ENCODE measurements at regions not wholly inside any gene's neighbourhood (a gene's known extent, or its start where the extent isn't known, plus 50 kb on each side); places are given as distances from the start of the nearest gene placed in this dataset.
"Not testable (repeated sequence)": the region's sequence is repeated elsewhere in the genome, so short reads cannot be mapped to it uniquely, and the experiment has no call there.

- not testable (repeated sequence) for H2BK5ac ChIP-seq (ENCODE audit: low read depth, low read length, poor library complexity)
These were observed 170.3 kb upstream of the FAM174A start for GRCh38 chr5:100364757-100365478.

GRCh38 chr5:100364343-100364742 is 170.8 kb upstream of the FAM174A start:
- H2BK12ac ChIP-seq (ENCODE audit: low read length): not testable (repeated sequence)

More at GRCh38 chr5:100364757-100365478, 170.3 kb upstream of the FAM174A start:
- not testable (repeated sequence) for H4K8ac ChIP-seq (ENCODE audit: low read depth, low read length); H2AK5ac ChIP-seq (ENCODE audit: low read length); DNase-seq; H3K36me3 ChIP-seq (ENCODE audit: control insufficient read depth in 1 of 2, insufficient read depth in 2 of 2, low read length in 2 of 2); H3K4me1 ChIP-seq (ENCODE audit: control insufficient read depth in 1 of 2, insufficient read depth in 2 of 2, low read length in 2 of 2); H3K18ac ChIP-seq (ENCODE audit: low read length); H3K27me3 ChIP-seq (ENCODE audit: insufficient read depth, low read length); H3K79me2 ChIP-seq (ENCODE audit: control insufficient read depth, insufficient read depth, low read length, poor library complexity); H3K9ac ChIP-seq (ENCODE audit: low read length); H3K23ac ChIP-seq (ENCODE audit: low read length); H3K9me3 ChIP-seq (ENCODE audit: insufficient read depth, low read depth, low read length); H3K14ac ChIP-seq (ENCODE audit: low read length); H3K4ac ChIP-seq (ENCODE audit: low read depth, low read length); H3K79me1 ChIP-seq (ENCODE audit: low read length); H4K12ac ChIP-seq (ENCODE audit: low read depth, low read length); H3K4me3 ChIP-seq (ENCODE audit: low read depth, low read length); H4K91ac ChIP-seq (ENCODE audit: low read depth, low read length); H2BK120ac ChIP-seq (ENCODE audit: insufficient read depth, low read length, poor library complexity); H3K4me2 ChIP-seq (ENCODE audit: low read length); H2BK12ac ChIP-seq (ENCODE audit: low read length); H3K27ac ChIP-seq (ENCODE audit: low read depth, low read length); H2AFZ ChIP-seq (ENCODE audit: insufficient read depth, low read length, poor library complexity)
- WGBS (ENCODE audit: extremely low coverage, insufficient coverage, insufficient read length): no CpG with 5 or more reads among the region's 5 CpGs

DNA sequence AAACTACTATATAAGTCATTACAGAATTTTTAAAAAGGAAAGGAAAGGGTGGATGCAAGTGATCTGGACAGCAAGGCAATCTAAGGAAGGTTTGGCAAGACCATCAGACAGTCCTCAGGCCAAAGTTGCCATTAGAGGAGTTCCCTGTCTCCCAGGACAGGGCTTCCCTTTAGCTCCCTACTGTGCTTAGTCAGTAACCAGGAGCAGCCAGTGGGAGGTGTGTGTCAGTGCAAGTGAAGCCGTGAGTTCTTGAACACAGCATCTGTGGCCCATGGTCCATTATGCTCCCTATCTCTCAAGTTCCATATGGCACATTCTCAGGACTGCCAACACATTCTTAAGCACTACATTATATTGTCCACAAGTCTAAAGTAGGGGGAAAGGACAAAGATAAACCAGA is 175.2 kb upstream of the FAM174A start:
- not testable (repeated sequence) for H3K4me2 ChIP-seq (ENCODE audit: low read length); H4K91ac ChIP-seq (ENCODE audit: low read depth, low read length); H3K79me2 ChIP-seq (ENCODE audit: control insufficient read depth, insufficient read depth, low read length, poor library complexity); DNase-seq; H3K4me3 ChIP-seq (ENCODE audit: low read depth, low read length); H2BK12ac ChIP-seq (ENCODE audit: low read length); H3K9me3 ChIP-seq (ENCODE audit: insufficient read depth, low read depth, low read length); H2AFZ ChIP-seq (ENCODE audit: insufficient read depth, low read length, poor library complexity); H3K4me1 ChIP-seq (ENCODE audit: control insufficient read depth in 1 of 2, insufficient read depth in 2 of 2, low read length in 2 of 2); H2BK120ac ChIP-seq (ENCODE audit: insufficient read depth, low read length, poor library complexity); H4K12ac ChIP-seq (ENCODE audit: low read depth, low read length); H3K27ac ChIP-seq (ENCODE audit: low read depth, low read length); H2AK5ac ChIP-seq (ENCODE audit: low read length); H3K27me3 ChIP-seq (ENCODE audit: insufficient read depth, low read length); H3K36me3 ChIP-seq (ENCODE audit: control insufficient read depth in 1 of 2, insufficient read depth in 2 of 2, low read length in 2 of 2); H3K23ac ChIP-seq (ENCODE audit: low read length); H2BK5ac ChIP-seq (ENCODE audit: low read depth, low read length, poor library complexity); H3K14ac ChIP-seq (ENCODE audit: low read length); H3K18ac ChIP-seq (ENCODE audit: low read length); H4K8ac ChIP-seq (ENCODE audit: low read depth, low read length); H3K9ac ChIP-seq (ENCODE audit: low read length); H3K4ac ChIP-seq (ENCODE audit: low read depth, low read length); H3K79me1 ChIP-seq (ENCODE audit: low read length)
- WGBS (ENCODE audit: extremely low coverage, insufficient coverage, insufficient read length): no CpG with 5 or more reads among the region's 1 CpG

More at GRCh38 chr5:100364343-100364742, 170.8 kb upstream of the FAM174A start:
- not testable (repeated sequence) for H3K79me1 ChIP-seq (ENCODE audit: low read length); H3K9ac ChIP-seq (ENCODE audit: low read length); H4K12ac ChIP-seq (ENCODE audit: low read depth, low read length); DNase-seq; H3K4me3 ChIP-seq (ENCODE audit: low read depth, low read length); H4K8ac ChIP-seq (ENCODE audit: low read depth, low read length); H2BK120ac ChIP-seq (ENCODE audit: insufficient read depth, low read length, poor library complexity); H2BK5ac ChIP-seq (ENCODE audit: low read depth, low read length, poor library complexity); H3K4me1 ChIP-seq (ENCODE audit: control insufficient read depth in 1 of 2, insufficient read depth in 2 of 2, low read length in 2 of 2); H3K4me2 ChIP-seq (ENCODE audit: low read length); H3K79me2 ChIP-seq (ENCODE audit: control insufficient read depth, insufficient read depth, low read length, poor library complexity); H3K18ac ChIP-seq (ENCODE audit: low read length); H3K9me3 ChIP-seq (ENCODE audit: insufficient read depth, low read depth, low read length); H2AFZ ChIP-seq (ENCODE audit: insufficient read depth, low read length, poor library complexity); H3K4ac ChIP-seq (ENCODE audit: low read depth, low read length); H3K23ac ChIP-seq (ENCODE audit: low read length); H3K14ac ChIP-seq (ENCODE audit: low read length); H3K36me3 ChIP-seq (ENCODE audit: control insufficient read depth in 1 of 2, insufficient read depth in 2 of 2, low read length in 2 of 2); H3K27me3 ChIP-seq (ENCODE audit: insufficient read depth, low read length); H2AK5ac ChIP-seq (ENCODE audit: low read length); H3K27ac ChIP-seq (ENCODE audit: low read depth, low read length); H4K91ac ChIP-seq (ENCODE audit: low read depth, low read length)

- not testable (repeated sequence) for H2AFZ ChIP-seq (ENCODE audit: insufficient read depth, low read length, poor library complexity); H4K8ac ChIP-seq (ENCODE audit: low read depth, low read length); H3K79me2 ChIP-seq (ENCODE audit: control insufficient read depth, insufficient read depth, low read length, poor library complexity); H3K27me3 ChIP-seq (ENCODE audit: insufficient read depth, low read length); H4K91ac ChIP-seq (ENCODE audit: low read depth, low read length); DNase-seq; H3K9me3 ChIP-seq (ENCODE audit: insufficient read depth, low read depth, low read length); H2BK5ac ChIP-seq (ENCODE audit: low read depth, low read length, poor library complexity); H2AK5ac ChIP-seq (ENCODE audit: low read length); H3K4ac ChIP-seq (ENCODE audit: low read depth, low read length); H3K36me3 ChIP-seq (ENCODE audit: control insufficient read depth in 1 of 2, insufficient read depth in 2 of 2, low read length in 2 of 2); H3K4me3 ChIP-seq (ENCODE audit: low read depth, low read length); H2BK120ac ChIP-seq (ENCODE audit: insufficient read depth, low read length, poor library complexity); H2BK12ac ChIP-seq (ENCODE audit: low read length); H3K27ac ChIP-seq (ENCODE audit: low read depth, low read length); H4K12ac ChIP-seq (ENCODE audit: low read depth, low read length); H3K9ac ChIP-seq (ENCODE audit: low read length); H3K79me1 ChIP-seq (ENCODE audit: low read length); H3K18ac ChIP-seq (ENCODE audit: low read length); H3K14ac ChIP-seq (ENCODE audit: low read length); H3K4me2 ChIP-seq (ENCODE audit: low read length); H3K4me1 ChIP-seq (ENCODE audit: control insufficient read depth in 1 of 2, insufficient read depth in 2 of 2, low read length in 2 of 2); H3K23ac ChIP-seq (ENCODE audit: low read length)
- WGBS (ENCODE audit: extremely low coverage, insufficient coverage, insufficient read length): no CpG with 5 or more reads among the region's 2 CpGs
These were observed 188.9 kb upstream of the FAM174A start for GRCh38 chr5:100346269-100346668.
